22Rv1 (cell line): ENCODE measurements at regions not wholly inside any gene's neighbourhood (a gene's known extent, or its start where the extent isn't known, plus 50 kb on each side); places are given as distances from the start of the nearest gene placed in this dataset.

ENCODE experiments used
- H3K27ac ChIP-seq: fragments of 450-650 bp; 2 replicates; pipeline ENCODE4 v1.5.1; 2017
- CTCF ChIP-seq: fragments of 450-650 bp; IDR thresholded peaks from 2 replicates; pipeline ENCODE4 v1.5.1; 2017; ENCODE audit warnings: mild to moderate bottlenecking
- ZFX ChIP-seq: fragments of 450-650 bp; IDR thresholded peaks from 2 replicates; pipeline ENCODE4 v1.6.1; 2017; ENCODE audit warnings: antibody characterized with exemption, borderline replicate concordance

DNA sequence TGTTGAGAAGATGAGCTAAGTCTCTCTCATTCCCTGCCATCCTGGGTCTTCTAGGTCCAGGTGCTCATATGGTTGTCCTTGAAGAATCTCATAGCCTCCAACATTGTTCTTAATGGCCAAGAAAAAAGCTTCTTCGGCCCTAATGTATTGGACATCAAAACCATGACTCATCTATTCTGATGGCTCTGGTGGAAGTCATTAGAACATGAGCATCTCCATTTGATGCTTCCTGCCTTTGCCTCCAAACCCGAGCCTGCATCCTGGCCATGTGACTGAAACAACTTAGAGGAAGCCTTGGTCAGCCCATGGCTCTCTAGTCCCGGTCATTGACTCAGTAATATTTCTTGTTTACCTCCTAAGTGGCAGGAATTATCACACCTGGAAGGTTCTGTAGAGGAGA, 264.1 kb upstream of the FZD8 start:
- no peak overlapping the region for H3K27ac ChIP-seq
- TF ChIP-seq CTCF (no peak), ZFX (no peak)

DNA sequence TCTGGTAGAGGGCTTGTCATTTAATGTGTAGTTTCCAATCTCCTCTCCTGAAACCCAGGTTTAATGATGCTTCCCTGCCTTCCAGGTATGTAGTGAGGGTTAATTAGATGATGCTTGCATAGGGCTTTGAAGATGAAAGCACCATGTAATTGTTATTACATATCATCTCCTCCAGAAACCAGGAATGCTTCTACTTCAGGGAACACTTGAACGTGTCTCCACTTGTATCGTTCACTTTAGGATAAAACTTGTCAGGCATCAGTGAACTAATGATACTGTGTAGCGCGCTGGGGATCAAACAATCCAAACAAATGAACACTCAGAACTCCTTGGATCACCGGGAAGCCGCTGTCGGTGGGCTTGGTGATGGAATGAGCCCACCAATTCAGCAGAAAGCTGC, 260.9 kb upstream of the FZD8 start:
- no peak for TF ChIP-seq ZFX
- TF ChIP-seq CTCF, result no peak
- H3K27ac ChIP-seq, result no peak overlapping the region

DNA sequence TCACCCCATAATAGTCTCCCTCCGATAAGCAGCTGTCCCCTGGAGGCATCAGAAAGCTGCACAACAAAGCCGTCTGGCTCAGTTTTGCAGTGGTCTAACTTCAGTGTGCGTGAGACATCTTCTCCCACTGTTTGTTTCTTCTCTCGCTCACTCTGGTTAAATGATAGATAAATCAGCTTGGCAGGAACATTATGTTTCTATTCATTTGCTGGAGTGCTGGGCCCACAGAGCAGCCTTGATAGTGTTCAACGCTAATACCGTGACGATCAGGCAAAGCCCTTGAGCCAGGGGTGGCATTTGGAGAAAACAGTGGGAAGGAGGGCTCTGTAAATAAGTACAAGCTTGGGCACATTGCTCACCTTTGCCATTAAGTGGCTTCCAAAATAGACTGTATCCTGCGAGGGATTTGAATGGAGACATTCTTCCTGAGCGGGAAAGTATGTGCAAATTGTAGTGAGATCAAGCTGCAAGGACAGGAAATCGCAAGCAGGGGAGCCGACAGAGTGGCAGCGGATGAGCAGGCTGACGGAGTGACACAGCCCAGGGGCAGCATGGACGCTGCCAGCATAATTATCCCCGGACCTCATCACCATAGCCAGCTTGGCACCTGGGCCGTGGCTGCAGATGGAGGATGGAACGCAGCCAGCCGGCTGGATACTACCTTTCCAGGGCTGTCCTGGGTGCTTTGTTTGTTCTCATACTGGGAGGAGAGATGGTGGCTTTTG, 256.8 kb upstream of the FZD8 start:
- no peak overlapping the region for H3K27ac ChIP-seq
- no peak for TF ChIP-seq CTCF
- TF ChIP-seq ZFX, result no peak

DNA sequence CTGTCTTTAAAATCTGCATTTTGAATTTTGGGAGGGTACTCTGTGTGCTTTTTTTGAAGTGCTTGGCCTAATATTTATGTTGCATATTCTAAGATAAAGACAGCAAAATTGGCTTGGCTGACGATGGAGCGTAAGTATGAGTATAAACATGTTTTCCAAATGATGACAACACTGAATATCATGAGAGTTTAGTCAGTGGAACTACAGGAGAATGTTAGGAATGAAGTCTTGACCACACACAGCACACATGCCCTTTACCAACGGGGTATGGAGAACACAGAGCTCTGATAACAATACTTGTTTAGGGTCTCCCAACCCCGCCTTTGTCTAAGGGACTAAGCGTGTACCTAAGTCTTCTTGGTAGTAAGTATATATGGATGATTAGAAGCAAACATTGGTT, 253.9 kb upstream of the FZD8 start:
- no peak for TF ChIP-seq CTCF
- TF ChIP-seq ZFX, result no peak
- H3K27ac ChIP-seq, result no peak overlapping the region

DNA sequence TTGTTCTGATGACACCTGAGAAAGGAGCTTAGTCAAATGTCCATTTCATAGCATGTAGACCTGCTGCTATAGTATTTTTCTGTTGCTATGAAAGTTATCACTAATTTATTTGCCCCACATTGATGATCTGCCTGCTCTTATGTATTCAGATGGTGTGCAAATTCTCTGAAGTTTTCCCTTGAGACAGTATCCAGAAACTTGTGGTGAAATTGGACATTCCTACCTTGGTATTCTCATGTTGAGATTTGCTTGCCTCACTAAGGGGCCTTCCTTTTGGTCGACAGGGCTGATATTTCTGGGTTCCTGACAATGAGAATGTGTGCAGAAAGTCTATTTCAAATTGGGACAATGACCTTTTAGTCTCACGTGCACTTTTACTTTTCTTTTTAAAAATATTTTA, 253.2 kb upstream of the FZD8 start:
- H3K27ac ChIP-seq, result no peak overlapping the region
- no peak for TF ChIP-seq CTCF
- TF ChIP-seq ZFX, result no peak

DNA sequence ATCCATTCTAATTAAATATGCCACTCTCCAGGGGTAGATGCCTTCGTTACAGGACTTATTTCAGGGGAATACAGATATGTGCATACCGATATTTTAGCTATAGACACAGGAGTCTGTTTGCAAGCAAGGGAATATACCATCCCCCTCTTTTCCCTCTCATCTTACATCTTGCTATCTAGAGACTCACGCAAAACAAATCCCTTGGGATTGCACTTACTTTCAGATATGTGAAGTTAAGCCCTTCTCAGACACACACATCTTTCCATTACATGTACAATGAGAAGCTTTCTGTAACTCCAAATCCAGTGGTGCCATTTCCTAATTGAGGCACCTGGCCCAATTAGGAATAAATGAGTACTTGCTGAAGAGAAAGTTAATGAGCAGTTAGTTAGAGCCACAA, 250.4 kb upstream of the FZD8 start:
- no peak overlapping the region for H3K27ac ChIP-seq
- TF ChIP-seq ZFX, result no peak
- TF ChIP-seq CTCF, result no peak

DNA sequence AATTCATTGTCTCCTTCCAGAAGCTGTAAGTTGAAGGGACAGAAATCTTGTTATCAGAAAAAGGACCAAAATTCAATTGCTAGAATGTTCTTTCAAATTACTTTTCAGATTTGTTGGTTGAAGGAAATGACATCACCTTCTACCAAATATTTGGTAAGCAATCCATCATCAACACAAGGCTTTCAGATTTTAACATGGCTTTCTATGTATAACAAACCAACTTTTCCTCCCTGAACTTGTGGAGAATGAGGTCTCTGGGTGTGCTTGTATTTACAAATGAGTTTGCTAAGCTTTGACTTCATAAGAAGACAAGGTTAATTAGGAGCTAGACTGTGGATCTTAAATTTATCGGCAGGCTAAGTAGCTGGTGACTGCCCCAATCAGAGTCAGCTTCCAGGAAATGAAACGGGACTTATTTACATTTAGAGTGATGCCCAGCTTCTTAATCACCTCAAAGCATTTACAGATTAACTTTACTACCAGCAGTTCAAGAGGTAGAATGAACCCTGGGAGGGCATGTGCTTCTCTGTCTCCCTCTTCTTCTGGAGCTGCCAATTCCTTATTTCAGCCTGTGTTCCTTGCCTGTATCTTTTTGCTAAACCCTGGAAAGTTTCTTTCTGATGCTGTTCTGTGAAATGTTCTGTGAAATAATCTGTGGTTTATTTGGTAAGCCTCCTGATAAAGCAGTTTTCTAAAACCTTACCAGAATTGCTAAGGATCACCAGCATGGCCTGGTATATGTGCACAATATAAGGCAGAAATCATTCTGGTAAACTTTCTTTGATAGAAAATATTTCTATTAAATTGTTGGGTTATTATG, 248.8 kb upstream of the FZD8 start:
- H3K27ac ChIP-seq, result no peak overlapping the region

More for the DNA sequence above, 248.8 kb upstream of the FZD8 start:
- TF ChIP-seq CTCF (no peak), ZFX (no peak)
